ENCODE measurements at regions not wholly inside any gene's neighbourhood (a gene's known extent, or its start where the extent isn't known, plus 50 kb on each side); places are given as distances from the start of the nearest gene placed in this dataset.
"Not testable (repeated sequence)": the region's sequence is repeated elsewhere in the genome, so short reads cannot be mapped to it uniquely, and the experiment has no call there.

- H3K4me3 ChIP-seq (ENCODE audit: low read depth, low read length) = no peak overlapping the region
- TF ChIP-seq CTCF (IDR thresholded peaks at IDR 0.05; ENCODE audit: low read depth, low read length) = no peak
Measured at GRCh38 chr6:8858854-8859331, 423.5 kb upstream of the SLC35B3 start.

GRCh38 chr6:8857160-8857559 is 421.8 kb upstream of the SLC35B3 start:
- H3K4me3 ChIP-seq (ENCODE audit: low read depth, low read length) = no peak overlapping the region
- no peak for TF ChIP-seq CTCF (IDR thresholded peaks at IDR 0.05; ENCODE audit: low read depth, low read length)

GRCh38 chr6:8855411-8855810 is 420.1 kb upstream of the SLC35B3 start:
- no peak for TF ChIP-seq CTCF (IDR thresholded peaks at IDR 0.05; ENCODE audit: low read depth, low read length)
- H3K4me3 ChIP-seq (ENCODE audit: low read depth, low read length) = no peak overlapping the region

GRCh38 chr6:8852332-8852731 is 417.0 kb upstream of the SLC35B3 start:
- TF ChIP-seq CTCF (IDR thresholded peaks at IDR 0.05; ENCODE audit: low read depth, low read length) = no peak
- no peak overlapping the region for H3K4me3 ChIP-seq (ENCODE audit: low read depth, low read length)

- not testable (repeated sequence) for H3K4me3 ChIP-seq (ENCODE audit: low read depth, low read length)
Measured at GRCh38 chr6:8846680-8847079, 411.3 kb upstream of the SLC35B3 start.

GRCh38 chr6:8845690-8846089 is 410.3 kb upstream of the SLC35B3 start:
- no peak for TF ChIP-seq CTCF (IDR thresholded peaks at IDR 0.05; ENCODE audit: low read depth, low read length)
- H3K4me3 ChIP-seq (ENCODE audit: low read depth, low read length) = no peak overlapping the region

- no peak for TF ChIP-seq CTCF (IDR thresholded peaks at IDR 0.05; ENCODE audit: low read depth, low read length)
- H3K4me3 ChIP-seq (ENCODE audit: low read depth, low read length) = no peak overlapping the region
Measured at GRCh38 chr6:8844968-8845367, 409.6 kb upstream of the SLC35B3 start.

- TF ChIP-seq CTCF (IDR thresholded peaks at IDR 0.05; ENCODE audit: low read depth, low read length) = no peak
- H3K4me3 ChIP-seq (ENCODE audit: low read depth, low read length) = no peak overlapping the region
Measured at GRCh38 chr6:8839626-8840025, 404.3 kb upstream of the SLC35B3 start.

Data from WI38 (cell line).